H1 (cell line): ENCODE measurements at regions not wholly inside any gene's neighbourhood (a gene's known extent, or its start where the extent isn't known, plus 50 kb on each side); places are given as distances from the start of the nearest gene placed in this dataset.

Experiments used
- CBX5 ChIP-seq: fragments of 300-800, 300-1000 bp; sonication (generic); IDR thresholded peaks from 2 replicates; pipeline ENCODE4 v1.7.1; 2016; ENCODE audit warnings: antibody characterized with exemption, low read length, low read depth
- CBX8 ChIP-seq: fragments of 300-800, 300-1000 bp; sonication (generic); IDR thresholded peaks from 2 replicates; pipeline ENCODE4 v1.7.1; 2016; ENCODE audit warnings: low read depth, low read length, borderline replicate concordance
- CHD2 ChIP-seq: IDR thresholded peaks from 2 replicates; pipeline ENCODE4 v1.6.1; 2012; ENCODE audit warnings: low read length, improper control_type of control experiment
- CREB1 ChIP-seq: IDR thresholded peaks from 2 replicates; pipeline ENCODE4 v1.6.1; 2012; ENCODE audit warnings: inconsistent platforms
- EZH2 ChIP-seq: fragments of 200-600 bp; sonication (generic); IDR thresholded peaks from 2 replicates; pipeline ENCODE4 v1.7.1; 2012; ENCODE audit warnings: low read depth, mild to moderate bottlenecking, moderate library complexity, low read length, inconsistent platforms; ENCODE audit not compliant: severe bottlenecking
- TAF1 ChIP-seq: IDR thresholded peaks from 2 replicates; pipeline ENCODE4 v1.6.1; 2011; ENCODE audit warnings: mild to moderate bottlenecking, low read depth, low read length
- TF ChIP-seq, protein P1 (sequence below): fragments of 300-600 bp; sonication (generic); IDR thresholded peaks from 2 replicates; pipeline ENCODE4 v1.7.1; 2012; ENCODE audit warnings: low read length, moderate library complexity, mild to moderate bottlenecking, inconsistent platforms; ENCODE audit not compliant: insufficient replicate concordance
- TF ChIP-seq, protein P2 (sequence below): IDR thresholded peaks from 2 replicates; pipeline ENCODE4 v1.6.1; 2012; ENCODE audit warnings: inconsistent platforms
- TF ChIP-seq, protein P3 (sequence below): IDR thresholded peaks from 2 replicates; pipeline ENCODE4 v1.6.1; 2011; ENCODE audit warnings: low read length, improper control_type of control experiment

DNA sequence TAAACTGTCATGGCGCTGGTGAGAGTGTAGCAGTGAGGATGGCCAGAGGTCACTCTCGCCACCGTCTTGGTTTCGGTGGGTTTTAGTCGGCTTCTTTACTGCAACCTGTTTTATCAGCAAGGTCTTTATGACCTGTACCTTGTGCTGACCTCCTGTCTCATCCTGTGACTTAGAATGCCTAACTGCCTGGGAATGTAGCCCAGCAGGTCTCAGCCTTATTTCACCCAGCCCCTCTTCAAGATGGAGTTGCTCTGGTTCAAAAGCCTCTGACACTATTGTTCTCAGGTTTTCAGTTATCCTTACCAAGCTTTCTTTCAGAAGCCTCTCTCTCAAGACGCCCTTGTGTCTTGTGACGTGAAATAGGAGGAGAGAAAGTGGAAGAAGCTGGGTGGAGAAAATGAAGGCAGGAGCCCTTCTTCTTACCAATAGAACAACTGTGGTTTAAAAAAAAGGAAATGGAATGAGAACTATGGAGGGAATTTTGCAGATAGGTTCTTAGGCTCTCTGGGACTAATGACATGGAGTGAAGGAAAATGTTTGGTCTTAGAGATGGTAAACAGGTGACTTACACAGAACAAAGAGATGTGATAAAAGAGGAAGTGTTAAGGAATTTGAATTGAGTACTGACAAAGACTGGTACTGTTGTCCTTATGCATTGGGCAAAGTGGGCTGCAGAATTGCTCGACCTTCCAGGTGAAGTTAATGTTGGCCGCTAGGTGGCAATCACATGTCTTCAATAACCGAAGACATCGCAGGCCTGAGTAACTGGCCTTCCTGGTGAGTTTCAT, 133.3 kb upstream of the RAI14 start (continued):
- TF ChIP-seq, protein P1, sequence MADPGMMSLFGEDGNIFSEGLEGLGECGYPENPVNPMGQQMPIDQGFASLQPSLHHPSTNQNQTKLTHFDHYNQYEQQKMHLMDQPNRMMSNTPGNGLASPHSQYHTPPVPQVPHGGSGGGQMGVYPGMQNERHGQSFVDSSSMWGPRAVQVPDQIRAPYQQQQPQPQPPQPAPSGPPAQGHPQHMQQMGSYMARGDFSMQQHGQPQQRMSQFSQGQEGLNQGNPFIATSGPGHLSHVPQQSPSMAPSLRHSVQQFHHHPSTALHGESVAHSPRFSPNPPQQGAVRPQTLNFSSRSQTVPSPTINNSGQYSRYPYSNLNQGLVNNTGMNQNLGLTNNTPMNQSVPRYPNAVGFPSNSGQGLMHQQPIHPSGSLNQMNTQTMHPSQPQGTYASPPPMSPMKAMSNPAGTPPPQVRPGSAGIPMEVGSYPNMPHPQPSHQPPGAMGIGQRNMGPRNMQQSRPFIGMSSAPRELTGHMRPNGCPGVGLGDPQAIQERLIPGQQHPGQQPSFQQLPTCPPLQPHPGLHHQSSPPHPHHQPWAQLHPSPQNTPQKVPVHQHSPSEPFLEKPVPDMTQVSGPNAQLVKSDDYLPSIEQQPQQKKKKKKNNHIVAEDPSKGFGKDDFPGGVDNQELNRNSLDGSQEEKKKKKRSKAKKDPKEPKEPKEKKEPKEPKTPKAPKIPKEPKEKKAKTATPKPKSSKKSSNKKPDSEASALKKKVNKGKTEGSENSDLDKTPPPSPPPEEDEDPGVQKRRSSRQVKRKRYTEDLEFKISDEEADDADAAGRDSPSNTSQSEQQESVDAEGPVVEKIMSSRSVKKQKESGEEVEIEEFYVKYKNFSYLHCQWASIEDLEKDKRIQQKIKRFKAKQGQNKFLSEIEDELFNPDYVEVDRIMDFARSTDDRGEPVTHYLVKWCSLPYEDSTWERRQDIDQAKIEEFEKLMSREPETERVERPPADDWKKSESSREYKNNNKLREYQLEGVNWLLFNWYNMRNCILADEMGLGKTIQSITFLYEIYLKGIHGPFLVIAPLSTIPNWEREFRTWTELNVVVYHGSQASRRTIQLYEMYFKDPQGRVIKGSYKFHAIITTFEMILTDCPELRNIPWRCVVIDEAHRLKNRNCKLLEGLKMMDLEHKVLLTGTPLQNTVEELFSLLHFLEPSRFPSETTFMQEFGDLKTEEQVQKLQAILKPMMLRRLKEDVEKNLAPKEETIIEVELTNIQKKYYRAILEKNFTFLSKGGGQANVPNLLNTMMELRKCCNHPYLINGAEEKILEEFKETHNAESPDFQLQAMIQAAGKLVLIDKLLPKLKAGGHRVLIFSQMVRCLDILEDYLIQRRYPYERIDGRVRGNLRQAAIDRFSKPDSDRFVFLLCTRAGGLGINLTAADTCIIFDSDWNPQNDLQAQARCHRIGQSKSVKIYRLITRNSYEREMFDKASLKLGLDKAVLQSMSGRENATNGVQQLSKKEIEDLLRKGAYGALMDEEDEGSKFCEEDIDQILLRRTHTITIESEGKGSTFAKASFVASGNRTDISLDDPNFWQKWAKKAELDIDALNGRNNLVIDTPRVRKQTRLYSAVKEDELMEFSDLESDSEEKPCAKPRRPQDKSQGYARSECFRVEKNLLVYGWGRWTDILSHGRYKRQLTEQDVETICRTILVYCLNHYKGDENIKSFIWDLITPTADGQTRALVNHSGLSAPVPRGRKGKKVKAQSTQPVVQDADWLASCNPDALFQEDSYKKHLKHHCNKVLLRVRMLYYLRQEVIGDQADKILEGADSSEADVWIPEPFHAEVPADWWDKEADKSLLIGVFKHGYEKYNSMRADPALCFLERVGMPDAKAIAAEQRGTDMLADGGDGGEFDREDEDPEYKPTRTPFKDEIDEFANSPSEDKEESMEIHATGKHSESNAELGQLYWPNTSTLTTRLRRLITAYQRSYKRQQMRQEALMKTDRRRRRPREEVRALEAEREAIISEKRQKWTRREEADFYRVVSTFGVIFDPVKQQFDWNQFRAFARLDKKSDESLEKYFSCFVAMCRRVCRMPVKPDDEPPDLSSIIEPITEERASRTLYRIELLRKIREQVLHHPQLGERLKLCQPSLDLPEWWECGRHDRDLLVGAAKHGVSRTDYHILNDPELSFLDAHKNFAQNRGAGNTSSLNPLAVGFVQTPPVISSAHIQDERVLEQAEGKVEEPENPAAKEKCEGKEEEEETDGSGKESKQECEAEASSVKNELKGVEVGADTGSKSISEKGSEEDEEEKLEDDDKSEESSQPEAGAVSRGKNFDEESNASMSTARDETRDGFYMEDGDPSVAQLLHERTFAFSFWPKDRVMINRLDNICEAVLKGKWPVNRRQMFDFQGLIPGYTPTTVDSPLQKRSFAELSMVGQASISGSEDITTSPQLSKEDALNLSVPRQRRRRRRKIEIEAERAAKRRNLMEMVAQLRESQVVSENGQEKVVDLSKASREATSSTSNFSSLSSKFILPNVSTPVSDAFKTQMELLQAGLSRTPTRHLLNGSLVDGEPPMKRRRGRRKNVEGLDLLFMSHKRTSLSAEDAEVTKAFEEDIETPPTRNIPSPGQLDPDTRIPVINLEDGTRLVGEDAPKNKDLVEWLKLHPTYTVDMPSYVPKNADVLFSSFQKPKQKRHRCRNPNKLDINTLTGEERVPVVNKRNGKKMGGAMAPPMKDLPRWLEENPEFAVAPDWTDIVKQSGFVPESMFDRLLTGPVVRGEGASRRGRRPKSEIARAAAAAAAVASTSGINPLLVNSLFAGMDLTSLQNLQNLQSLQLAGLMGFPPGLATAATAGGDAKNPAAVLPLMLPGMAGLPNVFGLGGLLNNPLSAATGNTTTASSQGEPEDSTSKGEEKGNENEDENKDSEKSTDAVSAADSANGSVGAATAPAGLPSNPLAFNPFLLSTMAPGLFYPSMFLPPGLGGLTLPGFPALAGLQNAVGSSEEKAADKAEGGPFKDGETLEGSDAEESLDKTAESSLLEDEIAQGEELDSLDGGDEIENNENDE = peak; percentile 81
- TF ChIP-seq CREB1 = no peak
- no peak for TF ChIP-seq EZH2
- no peak for TF ChIP-seq TAF1
- TF ChIP-seq CHD2 = no peak
- TF ChIP-seq, protein P2, sequence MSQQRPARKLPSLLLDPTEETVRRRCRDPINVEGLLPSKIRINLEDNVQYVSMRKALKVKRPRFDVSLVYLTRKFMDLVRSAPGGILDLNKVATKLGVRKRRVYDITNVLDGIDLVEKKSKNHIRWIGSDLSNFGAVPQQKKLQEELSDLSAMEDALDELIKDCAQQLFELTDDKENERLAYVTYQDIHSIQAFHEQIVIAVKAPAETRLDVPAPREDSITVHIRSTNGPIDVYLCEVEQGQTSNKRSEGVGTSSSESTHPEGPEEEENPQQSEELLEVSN = peak; percentile 82
- no peak for TF ChIP-seq CBX8
- no peak for TF ChIP-seq CBX5
- TF ChIP-seq, protein P3, sequence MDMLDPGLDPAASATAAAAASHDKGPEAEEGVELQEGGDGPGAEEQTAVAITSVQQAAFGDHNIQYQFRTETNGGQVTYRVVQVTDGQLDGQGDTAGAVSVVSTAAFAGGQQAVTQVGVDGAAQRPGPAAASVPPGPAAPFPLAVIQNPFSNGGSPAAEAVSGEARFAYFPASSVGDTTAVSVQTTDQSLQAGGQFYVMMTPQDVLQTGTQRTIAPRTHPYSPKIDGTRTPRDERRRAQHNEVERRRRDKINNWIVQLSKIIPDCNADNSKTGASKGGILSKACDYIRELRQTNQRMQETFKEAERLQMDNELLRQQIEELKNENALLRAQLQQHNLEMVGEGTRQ = no peak
